DLD1 (cell line): ENCODE measurements at regions not wholly inside any gene's neighbourhood (a gene's known extent, or its start where the extent isn't known, plus 50 kb on each side); places are given as distances from the start of the nearest gene placed in this dataset.
"Not testable (repeated sequence)": the region's sequence is repeated elsewhere in the genome, so short reads cannot be mapped to it uniquely, and the experiment has no call there.

Source experiments
- in situ Hi-C: cut with HindIII; loops from 2 replicates; pipeline ENCODE4 v1.10.0; 2017; ENCODE audit warnings: low sequenced_read_pairs

DNA sequence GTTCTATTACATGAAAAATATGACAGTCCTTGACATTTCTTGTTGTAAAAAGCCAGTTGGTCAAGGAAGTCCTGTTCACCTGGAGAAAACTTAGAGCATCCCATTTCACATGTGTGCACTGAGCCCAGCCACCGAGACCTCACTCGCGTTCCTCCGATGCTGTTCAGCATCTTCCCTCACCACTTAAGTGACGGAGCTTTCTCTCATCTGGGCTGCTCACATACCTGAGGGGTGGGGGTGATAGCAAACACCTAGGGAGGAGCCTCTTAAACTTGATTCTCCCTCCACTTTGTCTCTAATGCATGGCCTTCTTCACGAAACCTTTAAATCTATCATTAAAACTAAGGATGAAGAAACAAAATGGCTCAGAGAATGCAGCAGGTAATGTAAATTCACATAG is 950.2 kb downstream of the GATA3 start:
- in situ Hi-C loops: no loop called here

DNA sequence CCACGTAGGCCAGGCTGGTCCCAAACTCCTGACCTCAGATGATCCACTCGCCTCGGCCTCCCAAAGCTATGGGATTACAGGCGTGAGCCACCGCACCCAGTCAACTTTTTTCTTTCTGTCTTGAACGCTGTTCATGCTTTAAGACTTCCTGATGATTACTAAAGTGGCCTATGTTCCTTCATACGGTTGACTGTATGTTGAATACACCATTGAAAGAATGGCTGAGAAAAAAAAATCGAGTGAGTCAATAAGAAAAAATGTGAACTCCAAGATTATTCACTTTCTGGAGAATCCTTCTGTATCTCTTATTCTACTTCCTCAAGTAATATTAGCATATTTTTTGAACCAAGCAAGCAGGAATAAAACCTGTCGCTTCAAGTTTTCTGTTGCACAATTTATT is 955.0 kb downstream of the GATA3 start:
- in situ Hi-C loops: no loop called here

DNA sequence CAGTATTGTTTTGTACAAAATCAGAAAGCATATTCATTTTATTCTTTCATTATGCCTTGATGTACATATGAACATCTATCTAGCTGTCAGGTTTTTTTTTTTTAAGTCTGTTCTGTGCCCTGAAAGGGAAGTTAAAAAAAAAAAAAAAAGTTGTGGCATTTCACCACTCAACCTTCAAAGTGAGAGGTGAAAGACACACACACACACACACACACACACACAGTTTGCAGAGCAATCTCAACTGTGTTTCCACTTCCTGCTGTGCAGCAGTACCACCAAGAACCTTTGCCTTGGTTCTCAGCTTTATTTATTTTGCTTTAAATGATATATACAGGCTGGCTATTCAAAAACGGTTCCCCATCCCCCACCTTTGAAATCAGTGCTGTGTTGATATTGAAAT is 955.6 kb downstream of the GATA3 start:
- in situ Hi-C loops: no loop called here

DNA sequence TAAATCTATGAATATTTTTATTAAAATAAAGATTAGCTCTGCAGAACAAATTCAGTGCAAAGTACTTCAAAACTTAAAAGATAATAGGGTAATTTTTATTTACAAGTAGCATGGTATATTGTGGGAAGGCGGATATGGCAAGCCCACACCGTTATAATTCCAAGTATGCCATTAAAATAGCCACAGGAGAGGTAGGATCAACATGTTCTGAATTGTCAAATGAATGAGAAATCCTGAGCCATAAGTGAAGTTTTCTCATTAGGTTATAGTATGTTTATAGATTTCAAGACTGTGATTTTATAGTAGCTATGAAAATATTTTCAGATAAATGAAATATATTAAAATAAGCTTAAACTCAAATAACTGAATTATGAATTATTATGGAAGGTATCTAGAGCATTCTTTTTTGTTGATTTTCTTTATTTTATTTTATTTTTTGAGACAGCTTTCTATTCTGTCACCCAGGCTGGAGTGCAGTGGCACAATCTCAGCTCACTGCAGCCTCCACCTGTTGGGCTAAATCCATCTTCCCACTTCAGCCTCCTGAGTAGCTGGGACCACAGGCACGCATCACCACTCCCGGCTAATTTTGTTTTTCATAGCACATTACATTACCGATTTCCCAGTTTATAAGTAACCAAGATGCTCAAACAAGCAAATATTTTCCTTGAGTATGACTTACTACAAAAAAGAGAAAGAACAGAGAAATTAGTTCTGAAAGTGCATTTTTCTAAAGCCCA is 956.6 kb downstream of the GATA3 start:
- in situ Hi-C loops: no loop called here

DNA sequence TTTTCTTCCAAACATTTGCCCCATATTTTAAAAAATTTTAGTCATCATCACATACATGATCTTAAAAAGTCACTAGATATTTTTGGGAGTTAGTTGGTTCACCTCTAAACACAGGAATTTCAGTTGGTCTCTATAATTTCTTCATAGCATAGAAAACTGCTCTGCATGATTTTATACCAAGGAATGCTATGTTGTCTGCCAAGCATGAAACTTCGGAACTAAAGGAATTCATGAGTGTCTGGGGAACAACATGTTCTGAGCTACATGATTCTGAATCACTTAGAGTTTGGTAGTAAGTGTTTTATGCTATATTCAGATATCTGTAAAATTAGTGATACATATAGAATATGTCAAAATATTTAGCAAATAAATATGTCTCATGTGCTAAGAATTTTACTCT is 957.8 kb downstream of the GATA3 start:
- in situ Hi-C loops: no loop called here

DNA sequence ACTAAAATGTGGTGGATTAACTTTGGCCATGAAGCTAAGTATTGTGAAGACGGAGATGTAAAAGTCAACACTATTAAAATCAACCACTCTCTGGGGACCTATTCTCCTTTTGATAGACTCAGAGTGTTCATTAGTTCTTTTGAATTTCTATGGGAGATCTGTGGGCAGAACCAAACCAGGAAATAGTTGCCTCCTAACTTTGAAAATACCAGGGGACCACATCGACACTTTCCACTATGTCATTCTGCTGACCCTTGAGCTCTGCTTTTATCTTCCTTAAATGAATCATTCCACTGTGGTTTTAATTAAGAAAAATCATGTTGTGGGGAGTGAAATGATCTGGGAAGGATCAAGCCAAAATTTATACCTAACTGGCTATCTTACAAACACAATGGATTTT is 960.5 kb downstream of the GATA3 start:
- in situ Hi-C loops: no loop called here

DNA sequence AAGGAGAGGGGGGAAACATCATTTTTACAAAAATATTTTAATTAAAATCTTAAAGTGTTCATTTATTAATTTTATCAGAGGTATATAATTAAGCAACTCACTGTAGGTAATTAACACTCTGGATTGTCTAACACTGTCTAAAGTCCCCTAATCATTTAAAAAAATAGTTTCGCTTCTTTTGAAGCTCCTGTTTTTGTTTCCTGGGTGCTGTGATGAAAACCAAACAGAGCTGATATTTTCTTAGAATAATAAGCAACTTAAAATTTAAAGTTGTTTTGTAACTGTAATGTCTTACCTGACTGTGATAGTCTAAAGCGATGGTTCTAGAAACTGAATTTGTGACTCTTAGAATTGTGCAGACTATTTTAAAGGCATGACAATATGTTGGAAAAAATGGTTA is 961.0 kb downstream of the GATA3 start:
- in situ Hi-C loops: no loop called here

DNA sequence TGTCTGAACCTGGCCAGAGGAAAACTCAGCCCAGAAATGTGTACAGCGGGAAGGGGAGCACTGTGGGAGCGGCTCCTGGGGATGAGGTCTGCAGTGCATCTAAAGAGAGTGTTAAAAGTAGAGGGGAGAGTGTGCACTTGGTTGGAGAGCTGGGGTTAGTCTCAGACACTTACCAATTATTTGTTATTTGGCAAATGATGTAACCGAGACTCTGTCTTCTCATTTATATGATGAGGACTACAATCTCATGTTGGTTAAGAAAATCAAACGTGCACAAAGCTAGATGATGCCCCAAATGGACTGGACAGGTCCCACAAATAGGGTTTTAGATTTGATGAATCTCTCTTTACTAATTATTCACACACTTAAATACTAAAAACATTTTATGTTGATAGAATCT is 962.4 kb downstream of the GATA3 start:
- in situ Hi-C loops: no loop called here

DNA sequence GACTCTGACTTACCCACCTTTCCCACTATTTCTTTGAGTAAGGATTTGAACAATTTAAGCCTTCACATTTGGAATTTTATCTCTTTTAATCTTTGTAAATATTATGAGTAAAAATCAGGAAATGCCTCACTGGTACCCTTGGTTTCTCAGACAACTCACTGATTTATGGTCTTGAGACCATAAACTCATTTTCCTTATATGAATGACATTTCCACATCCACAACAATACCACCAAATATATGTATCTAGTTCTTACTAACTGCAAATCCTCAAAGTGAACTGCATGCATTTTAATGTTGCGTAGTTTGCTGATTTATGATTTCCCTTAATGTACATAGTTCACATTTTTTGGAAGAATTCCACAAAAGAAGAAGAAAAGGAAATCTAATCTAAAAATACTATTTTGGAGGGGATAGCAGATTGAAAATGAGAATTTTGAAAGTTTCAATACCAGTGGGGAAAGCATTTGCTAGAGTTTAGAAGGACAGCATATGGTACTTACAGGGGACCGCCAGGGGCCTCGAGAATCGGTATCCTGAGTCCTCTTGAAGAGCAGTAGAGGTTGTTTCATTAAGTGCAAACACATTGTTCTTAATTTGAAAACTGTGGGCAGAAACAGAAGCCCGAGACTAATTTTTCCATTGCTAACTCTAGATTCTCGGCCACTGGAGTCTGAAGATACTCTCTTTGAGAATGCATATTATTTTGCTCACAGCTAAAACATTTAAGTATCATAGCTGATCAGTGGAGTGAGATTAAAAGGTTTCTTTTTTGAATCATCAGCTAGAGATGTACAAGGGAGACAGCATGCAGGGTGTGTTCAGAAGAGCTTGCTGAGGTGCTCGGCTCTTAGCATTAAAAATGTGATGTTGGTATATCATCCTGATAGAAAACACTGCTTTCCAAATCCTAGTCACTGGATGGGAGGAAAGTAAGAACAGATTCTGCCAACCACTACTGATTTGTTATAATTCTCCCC is 964.0 kb downstream of the GATA3 start:
- in situ Hi-C loops: no loop called here

DNA sequence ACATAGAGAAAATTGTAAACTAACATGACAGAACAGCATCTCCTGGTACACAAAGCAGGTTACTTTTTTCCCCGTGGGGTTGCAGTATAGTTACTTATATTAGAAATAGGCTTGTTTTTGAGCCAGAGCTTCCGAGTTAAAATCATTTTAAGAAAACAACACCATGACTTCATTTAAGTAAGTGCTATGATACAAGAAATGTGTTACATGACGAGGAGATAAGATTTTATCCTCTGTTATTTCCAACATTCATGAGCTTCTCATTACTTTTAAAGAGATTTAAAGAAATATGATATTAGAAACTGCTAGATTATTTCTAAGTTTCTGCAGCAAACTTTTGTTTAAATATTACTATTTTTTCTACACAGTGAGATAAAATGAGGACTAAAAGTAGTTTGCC is 968.7 kb downstream of the GATA3 start:
- in situ Hi-C loops: no loop called here

DNA sequence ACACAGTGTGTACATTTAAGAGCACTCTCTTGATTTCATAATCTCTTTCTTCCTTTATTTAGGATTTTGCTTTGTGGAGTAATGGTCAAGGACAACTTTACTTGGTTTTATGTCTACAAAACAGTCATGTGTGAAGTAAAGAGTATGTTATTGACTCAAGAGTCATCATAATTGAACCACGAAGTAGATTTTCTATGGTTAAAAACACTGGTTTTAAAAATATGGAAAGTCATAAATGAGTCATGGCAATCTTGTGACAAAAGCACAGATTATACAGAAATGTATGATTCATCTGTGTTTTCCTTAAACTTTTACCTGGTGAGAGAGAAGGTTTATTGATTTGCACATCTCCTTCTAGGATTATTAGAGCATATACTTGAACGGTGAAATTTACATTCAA is 969.7 kb downstream of the GATA3 start:
- in situ Hi-C loops: no loop called here

DNA sequence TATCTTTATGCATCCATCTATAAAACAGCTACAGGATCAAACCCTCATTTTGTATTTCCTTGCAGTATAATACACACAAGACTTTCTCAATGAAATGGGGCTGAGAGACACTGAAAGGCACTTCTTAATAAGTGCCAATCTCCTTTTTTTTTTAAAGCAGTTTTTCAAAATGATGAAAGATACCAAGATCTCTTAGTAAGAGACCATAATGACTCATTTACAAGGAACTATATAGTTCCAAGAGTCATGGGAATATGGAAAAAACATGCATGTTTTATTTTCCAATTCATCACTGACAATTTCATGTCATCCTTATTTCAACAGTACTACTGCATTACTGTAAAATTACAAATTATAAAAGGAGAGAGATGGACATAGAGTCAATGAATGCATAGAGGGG is 973.7 kb downstream of the GATA3 start:
- in situ Hi-C loops: no loop called here

DNA sequence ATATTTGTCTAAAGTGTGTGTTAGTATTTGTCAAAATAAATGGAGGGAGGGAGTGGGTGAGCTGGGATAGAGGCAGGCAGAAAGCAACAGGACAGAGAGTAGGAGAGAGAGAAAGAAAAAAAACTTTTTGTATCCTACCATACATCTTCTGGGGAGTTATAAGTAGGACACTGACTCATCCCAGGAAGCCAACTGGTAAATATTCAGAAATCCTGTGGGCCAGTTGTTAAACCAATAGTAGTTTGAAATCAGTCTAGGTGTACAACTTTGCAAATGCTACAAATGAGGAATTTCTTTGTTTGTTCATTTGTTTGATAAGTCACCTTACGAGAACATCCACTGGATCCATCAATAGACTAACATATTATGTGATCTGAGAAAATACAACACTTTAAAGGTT is 980.9 kb downstream of the GATA3 start:
- in situ Hi-C loops: no loop called here

DNA sequence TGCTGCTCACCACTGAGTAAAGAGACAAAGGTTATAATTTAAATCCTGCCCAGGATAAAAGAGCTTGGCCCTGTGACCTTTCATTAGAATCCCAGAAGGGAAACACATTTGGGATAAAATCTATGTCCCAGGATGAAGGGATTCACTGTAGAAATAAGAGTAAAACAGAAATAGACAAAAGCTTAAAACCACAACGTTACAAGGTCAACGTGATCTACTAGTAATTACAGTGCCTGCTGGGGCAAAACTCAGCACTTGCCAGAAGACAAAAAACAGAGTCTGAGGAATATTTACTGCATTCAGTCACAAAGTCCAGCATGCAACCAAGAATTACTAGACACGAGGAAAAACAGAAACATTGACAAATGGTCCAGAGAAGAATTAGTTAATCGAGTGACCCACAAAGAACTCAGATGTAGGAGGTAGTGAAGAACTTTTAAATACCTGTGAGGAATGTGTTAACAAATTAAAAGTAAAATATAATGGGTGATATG is 982.3 kb downstream of the GATA3 start:
- in situ Hi-C loops: no loop called here

DNA sequence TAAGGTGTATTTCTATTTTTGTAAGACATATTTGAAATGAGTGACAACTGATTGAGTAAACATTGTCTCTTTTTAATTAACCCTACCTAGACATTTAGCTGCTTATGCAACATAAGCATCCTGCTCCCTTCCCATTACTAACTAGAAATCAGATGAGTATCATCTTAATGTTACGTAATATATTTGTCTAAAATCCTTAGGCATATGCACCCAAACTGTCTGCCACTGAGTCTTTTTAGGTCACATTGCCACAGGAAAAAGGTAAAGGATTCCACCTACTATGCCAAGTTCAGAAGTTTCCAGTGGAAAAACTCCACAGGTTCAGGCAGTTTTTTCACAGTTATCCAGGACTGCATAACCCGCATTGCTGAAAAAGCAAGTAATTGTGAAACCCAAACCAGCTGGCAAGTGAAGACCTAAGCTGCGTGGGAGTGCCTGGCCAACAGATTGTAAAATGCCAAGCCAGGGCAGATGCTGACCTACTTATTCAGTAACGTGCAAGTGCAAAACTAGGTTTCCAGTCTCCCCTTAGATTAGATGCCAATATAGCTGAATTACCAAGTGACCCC is 983.7 kb downstream of the GATA3 start:
- in situ Hi-C loops: no loop called here

DNA sequence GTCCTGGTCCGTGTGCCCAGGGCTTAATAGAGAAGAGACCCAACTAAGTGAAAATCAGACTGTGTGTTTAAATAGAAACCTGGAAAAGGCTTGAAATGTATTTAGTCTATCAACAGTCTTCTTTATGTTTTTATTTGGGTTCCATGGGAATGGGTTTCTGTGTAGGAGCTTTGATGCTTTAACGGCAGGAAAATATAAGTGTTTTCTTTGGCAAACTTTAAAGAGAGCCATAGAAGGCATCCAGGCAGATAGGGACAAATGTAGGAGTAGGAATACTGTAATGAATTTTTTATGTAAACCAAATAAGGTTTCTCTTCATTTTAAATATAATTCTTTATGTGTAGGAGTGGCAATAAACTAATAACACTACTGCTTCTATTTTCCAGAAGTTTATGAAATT is 989.0 kb downstream of the GATA3 start:
- in situ Hi-C loops: no loop called here

DNA sequence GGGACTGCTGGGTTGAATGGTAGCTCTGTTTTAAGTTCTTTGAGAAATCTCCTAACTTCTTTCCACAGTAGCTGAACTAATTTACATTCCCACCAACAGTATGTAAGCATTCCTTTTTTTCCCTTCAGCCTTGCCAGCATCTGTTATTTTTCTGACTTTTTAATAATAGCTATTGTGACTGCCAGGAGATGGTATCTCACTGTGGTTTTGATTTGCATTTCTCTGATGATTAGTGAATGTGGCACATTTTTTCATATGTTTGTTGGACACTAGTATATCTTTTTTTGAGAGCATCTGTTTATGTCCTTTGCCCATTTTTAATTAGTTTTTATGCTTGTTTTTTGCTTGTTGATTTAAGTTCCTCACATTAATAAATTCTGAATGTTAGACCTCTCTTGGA is 990.8 kb downstream of the GATA3 start:
- in situ Hi-C loops: no loop called here

DNA sequence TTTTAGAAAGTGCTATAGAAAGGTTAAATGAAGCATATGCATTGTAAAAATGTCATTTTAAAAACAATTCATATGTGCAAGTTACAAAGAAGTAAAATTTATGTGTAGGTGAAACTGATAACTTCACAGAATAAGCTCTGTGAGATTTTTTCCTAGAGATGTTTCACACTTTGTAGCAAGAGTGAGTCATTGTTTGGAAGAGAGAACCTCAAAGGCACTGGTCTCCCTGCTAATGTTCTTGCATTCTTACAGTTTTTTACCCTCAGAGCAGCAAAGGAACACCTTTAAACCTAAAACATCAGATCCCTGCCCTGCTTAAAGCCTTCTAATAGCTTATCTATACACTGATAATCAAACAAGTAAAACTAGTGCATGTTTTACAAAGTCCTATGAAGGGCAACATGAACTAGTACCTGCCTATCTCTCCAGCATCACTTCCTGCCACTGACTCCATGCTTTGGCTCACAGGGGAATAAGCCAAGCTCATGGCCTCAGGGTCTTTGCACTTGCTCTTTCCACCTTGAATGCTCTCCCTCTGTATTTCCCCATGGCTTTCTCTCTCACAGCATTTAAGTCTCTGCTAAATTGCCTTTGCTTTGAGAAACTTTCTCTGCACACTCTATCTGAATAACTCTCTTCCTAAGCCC is 997.0 kb downstream of the GATA3 start:
- in situ Hi-C loops: no loop called here

DNA sequence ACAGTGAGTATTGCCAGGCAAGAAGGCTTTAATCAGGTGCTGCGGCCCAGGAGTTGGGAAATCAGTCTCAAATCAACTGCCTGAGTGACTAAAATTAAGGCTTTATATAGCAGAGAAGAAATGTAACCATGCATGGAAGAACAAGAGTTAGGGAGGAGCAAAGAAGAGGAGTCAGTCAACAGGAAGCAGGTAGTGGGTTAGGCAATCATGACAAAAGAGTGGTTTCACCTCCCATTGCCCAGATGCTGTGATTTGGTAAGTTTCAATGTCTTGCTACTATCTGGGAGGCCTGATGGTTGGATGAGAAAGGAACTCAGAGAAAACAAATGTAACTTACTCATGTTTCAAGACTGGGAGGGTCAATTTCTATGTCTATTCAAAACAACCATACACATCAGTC is 998.3 kb downstream of the GATA3 start:
- in situ Hi-C loops: no loop called here

DNA sequence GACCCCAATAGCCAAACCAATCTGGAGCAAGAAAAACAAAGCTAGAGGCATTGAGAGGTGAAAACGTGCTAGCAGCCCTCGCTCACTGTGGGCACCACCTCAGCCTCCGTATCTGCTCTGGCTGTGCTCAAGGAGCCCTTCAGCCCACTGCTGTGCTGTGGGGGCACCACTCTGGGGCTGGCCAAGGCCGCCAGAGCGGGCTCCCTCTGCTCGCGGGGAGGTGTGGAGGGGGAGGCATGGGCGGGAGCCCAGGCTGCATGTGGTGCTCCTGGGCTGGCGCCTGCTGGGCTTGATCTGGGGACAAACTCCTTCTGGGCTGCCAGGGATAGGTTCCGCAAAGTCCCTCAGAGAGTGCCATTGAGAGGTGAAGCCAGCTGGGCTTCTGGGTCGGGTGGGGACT is 1002.0 kb downstream of the GATA3 start:
- in situ Hi-C loops: no loop called here

DNA sequence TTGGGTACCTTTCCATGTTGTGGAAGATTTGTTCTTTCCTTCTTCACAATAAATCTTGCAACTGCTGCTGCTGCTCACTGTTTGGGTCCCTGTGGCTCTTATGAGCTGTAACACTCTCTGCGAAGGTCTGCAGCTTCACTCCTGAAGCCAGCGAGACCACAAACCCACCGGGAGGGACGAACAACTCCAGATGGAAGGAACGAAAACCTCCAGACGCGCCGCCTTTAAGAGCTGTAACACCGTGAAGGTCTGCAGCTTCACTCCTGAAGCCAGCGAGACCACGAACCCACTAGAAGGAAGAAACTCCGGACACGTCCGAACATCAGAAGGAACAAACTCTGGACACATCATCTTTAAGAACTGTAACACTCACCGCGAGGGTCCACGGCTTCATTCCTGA is 1002.8 kb downstream of the GATA3 start:
- in situ Hi-C loops: not testable (repeated sequence)
